OCI-LY1 (cell line): ENCODE measurements at regions not wholly inside any gene's neighbourhood (a gene's known extent, or its start where the extent isn't known, plus 50 kb on each side); places are given as distances from the start of the nearest gene placed in this dataset.

Experiments used
- H2AFZ ChIP-seq: fragments of 200-600 bp; sonication (generic), shearing (Covaris generic); 2 replicates; pipeline ENCODE4 v1.6.0; 2014; ENCODE audit warnings: antibody characterized with exemption, mild to moderate bottlenecking, low read length
- H3F3A ChIP-seq: fragments of 200-600 bp; sonication (generic), shearing (Covaris generic); 2 replicates; pipeline ENCODE4 v1.6.0; 2014; ENCODE audit warnings: mild to moderate bottlenecking, antibody characterized with exemption, low read length, moderate library complexity; ENCODE audit not compliant: insufficient read depth
- H3K27ac ChIP-seq: fragments of 200-600 bp; sonication (generic); 2 replicates; pipeline ENCODE4 v1.5.1; 2014; ENCODE audit warnings: low read length, mixed run types, mild to moderate bottlenecking, low read depth; ENCODE audit not compliant: poor library complexity, severe bottlenecking
- H3K27me3 ChIP-seq: fragments of 200-600 bp; sonication (generic); 2 replicates; pipeline ENCODE4 v1.6.0; 2014; ENCODE audit warnings: antibody characterized with exemption, mild to moderate bottlenecking, low read length, moderate library complexity; ENCODE audit not compliant: insufficient read depth
- H3K36me3 ChIP-seq: fragments of 200-600 bp; sonication (generic); 2 replicates; pipeline ENCODE4 v1.6.1; 2014; ENCODE audit warnings: mild to moderate bottlenecking, antibody characterized with exemption, low read length, moderate library complexity, mixed read lengths; ENCODE audit not compliant: insufficient read depth
- H3K4me1 ChIP-seq: fragments of 200-600 bp; sonication (generic); 2 replicates; pipeline ENCODE4 v1.5.1; 2014; ENCODE audit warnings: mild to moderate bottlenecking, low read length, moderate library complexity; ENCODE audit not compliant: insufficient read depth, severe bottlenecking
- H3K4me2 ChIP-seq: fragments of 200-600 bp; sonication (generic), shearing (Covaris generic); 2 replicates; pipeline ENCODE4 v1.6.1; 2014; ENCODE audit warnings: low read length
- H3K4me3 ChIP-seq: fragments of 200-600 bp; sonication (generic); 2 replicates; pipeline ENCODE4 v1.5.1; 2014; ENCODE audit warnings: low read length, low read depth, mild to moderate bottlenecking, mixed read lengths; ENCODE audit not compliant: poor library complexity, severe bottlenecking
- H3K79me2 ChIP-seq: fragments of 200-600 bp; shearing (Covaris generic); 2 replicates; pipeline ENCODE4 v1.6.1; 2016; ENCODE audit warnings: mixed run types, low read length, mixed read lengths; ENCODE audit not compliant: insufficient read depth
- H3K9ac ChIP-seq: fragments of 200-600 bp; sonication (generic), shearing (Covaris generic); 2 replicates; pipeline ENCODE4 v1.6.1; 2014; ENCODE audit warnings: mild to moderate bottlenecking, low read length, mixed read lengths
- H3K9me2 ChIP-seq: fragments of 200-600 bp; sonication (generic), shearing (Covaris generic); 2 replicates; pipeline ENCODE4 v1.6.1; 2014; ENCODE audit warnings: low read depth, mild to moderate bottlenecking, low read length, mixed read lengths
- H3K9me3 ChIP-seq: fragments of 200-600 bp; shearing (Covaris generic); 2 replicates; pipeline ENCODE4 v1.6.1; 2014; ENCODE audit warnings: low read length, mixed read lengths
- H4K20me1 ChIP-seq: fragments of 200-600 bp; sonication (generic), shearing (Covaris generic); 2 replicates; pipeline ENCODE4 v1.6.0; 2016; ENCODE audit warnings: mild to moderate bottlenecking, low read length; ENCODE audit not compliant: insufficient read depth
- CTCF ChIP-seq: fragments of 200-600 bp; sonication (generic), shearing (Covaris generic); IDR thresholded peaks from 2 replicates; pipeline ENCODE4 v1.5.1; 2017; ENCODE audit warnings: mild to moderate bottlenecking, antibody characterized with exemption, low read length, moderate library complexity, mixed read lengths
- EZH2 ChIP-seq: fragments of 200-600 bp; sonication (generic), shearing (Covaris generic); IDR thresholded peaks from 2 replicates; pipeline ENCODE4 v1.8.0; 2017; ENCODE audit warnings: borderline replicate concordance, mixed run types, mild to moderate bottlenecking, antibody characterized with exemption, low read length, moderate library complexity, mixed read lengths

GRCh38 chr9:129386812-129387177, 208.7 kb upstream of the IER5L start:
- H3K9ac ChIP-seq = no peak overlapping the region
- H3K79me2 ChIP-seq = no peaks in the 10 kb centered on the region
- TF ChIP-seq CTCF (no peak), EZH2 (no peak)
- no peak overlapping the region for H2AFZ ChIP-seq
- H3K4me1 ChIP-seq = peaks cover 6% of the 10 kb centered on the region
- H3K27ac ChIP-seq = no peak overlapping the region
- H3K9me2 ChIP-seq = no peaks in the 10 kb centered on the region
- H4K20me1 ChIP-seq = no peaks in the 10 kb centered on the region
- no peaks in the 10 kb centered on the region for H3K36me3 ChIP-seq
- peaks cover 12% of the 10 kb centered on the region for H3K27me3 ChIP-seq
- H3K4me3 ChIP-seq = no peak overlapping the region
- H3K9me3 ChIP-seq = no peaks in the 10 kb centered on the region
- no peak overlapping the region for H3K4me2 ChIP-seq
- H3F3A ChIP-seq = no peaks in the 10 kb centered on the region

GRCh38 chr9:129385211-129385934, 207.3 kb upstream of the IER5L start:
- Histone ChIP-seq H3K4me2 (no peak overlapping the region), H3K9ac (no peak overlapping the region), H3K9me3 (no peaks in the 10 kb centered on the region), H3K9me2 (no peaks in the 10 kb centered on the region), H3K27ac (no peak overlapping the region), H3K4me3 (no peak overlapping the region), H2AFZ (no peak overlapping the region), H3K27me3 (peaks cover 10% of the 10 kb centered on the region), H3K36me3 (no peaks in the 10 kb centered on the region), H3F3A (no peaks in the 10 kb centered on the region), H3K79me2 (no peaks in the 10 kb centered on the region), H3K4me1 (peaks cover 6% of the 10 kb centered on the region), H4K20me1 (no peaks in the 10 kb centered on the region)
- TF ChIP-seq EZH2 (no peak), CTCF (no peak)

- Histone ChIP-seq H4K20me1 (no peaks in the 10 kb centered on the region), H3K9ac (no peak overlapping the region), H3K9me2 (no peaks in the 10 kb centered on the region), H2AFZ (no peak overlapping the region), H3K36me3 (no peaks in the 10 kb centered on the region), H3K4me2 (no peak overlapping the region), H3K79me2 (no peaks in the 10 kb centered on the region), H3K27me3 (peaks cover 11% of the 10 kb centered on the region), H3K4me3 (no peak overlapping the region), H3F3A (no peaks in the 10 kb centered on the region), H3K4me1 (peaks cover 6% of the 10 kb centered on the region), H3K9me3 (no peaks in the 10 kb centered on the region), H3K27ac (no peak overlapping the region)
- no peak for TF ChIP-seq CTCF
- TF ChIP-seq EZH2 = no peak
Observed at GRCh38 chr9:129384491-129385210, 206.6 kb upstream of the IER5L start.
